HepG2 (cell line): ENCODE measurements at regions not wholly inside any gene's neighbourhood (a gene's known extent, or its start where the extent isn't known, plus 50 kb on each side); places are given as distances from the start of the nearest gene placed in this dataset.

Source experiments
- HMGA1 ChIP-seq: sonication (generic); formaldehyde crosslinking; conservative IDR thresholded peaks from 2 replicates; pipeline ENCODE4 v1.4.0; 2020; ENCODE audit warnings: missing genetic modification reagents
- ZNF3 ChIP-seq: IDR thresholded peaks from 2 replicates; pipeline ENCODE4 v1.7.0; 2017; ENCODE audit warnings: inconsistent platforms

- TF ChIP-seq ZNF3 (no peak), HMGA1 (no peak)
These were observed 287.8 kb downstream of the SOX9 start for GRCh38 chr17:72408641-72409040.
